Fibroblast of the aortic adventitia (primary cell): ENCODE measurements at regions not wholly inside any gene's neighbourhood (a gene's known extent, or its start where the extent isn't known, plus 50 kb on each side); places are given as distances from the start of the nearest gene placed in this dataset.

Source experiments
- DNase-seq: peaks from one replicate; pipeline ENCODE4 v3.0.0-alpha.2; 2010; ENCODE audit warnings: low read depth
- H3K4me3 ChIP-seq: 2 replicates; pipeline ENCODE4 v1.5.1; 2011; ENCODE audit warnings: low read depth, mild to moderate bottlenecking, control low read depth, low read length, moderate library complexity
- TF ChIP-seq, protein P1 (sequence below): IDR thresholded peaks from 2 replicates; pipeline ENCODE4 v1.5.1; 2011; ENCODE audit warnings: mild to moderate bottlenecking, low read length, control low read depth, inconsistent platforms; ENCODE audit not compliant: insufficient read depth

GRCh38 chr3:44003801-44004200 lies 237.9 kb upstream of the TOPAZ1 start:
- TF ChIP-seq, protein P1, sequence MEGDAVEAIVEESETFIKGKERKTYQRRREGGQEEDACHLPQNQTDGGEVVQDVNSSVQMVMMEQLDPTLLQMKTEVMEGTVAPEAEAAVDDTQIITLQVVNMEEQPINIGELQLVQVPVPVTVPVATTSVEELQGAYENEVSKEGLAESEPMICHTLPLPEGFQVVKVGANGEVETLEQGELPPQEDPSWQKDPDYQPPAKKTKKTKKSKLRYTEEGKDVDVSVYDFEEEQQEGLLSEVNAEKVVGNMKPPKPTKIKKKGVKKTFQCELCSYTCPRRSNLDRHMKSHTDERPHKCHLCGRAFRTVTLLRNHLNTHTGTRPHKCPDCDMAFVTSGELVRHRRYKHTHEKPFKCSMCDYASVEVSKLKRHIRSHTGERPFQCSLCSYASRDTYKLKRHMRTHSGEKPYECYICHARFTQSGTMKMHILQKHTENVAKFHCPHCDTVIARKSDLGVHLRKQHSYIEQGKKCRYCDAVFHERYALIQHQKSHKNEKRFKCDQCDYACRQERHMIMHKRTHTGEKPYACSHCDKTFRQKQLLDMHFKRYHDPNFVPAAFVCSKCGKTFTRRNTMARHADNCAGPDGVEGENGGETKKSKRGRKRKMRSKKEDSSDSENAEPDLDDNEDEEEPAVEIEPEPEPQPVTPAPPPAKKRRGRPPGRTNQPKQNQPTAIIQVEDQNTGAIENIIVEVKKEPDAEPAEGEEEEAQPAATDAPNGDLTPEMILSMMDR = no peak
- DNase-seq = no peak
- H3K4me3 ChIP-seq = no peak overlapping the region

DNA sequence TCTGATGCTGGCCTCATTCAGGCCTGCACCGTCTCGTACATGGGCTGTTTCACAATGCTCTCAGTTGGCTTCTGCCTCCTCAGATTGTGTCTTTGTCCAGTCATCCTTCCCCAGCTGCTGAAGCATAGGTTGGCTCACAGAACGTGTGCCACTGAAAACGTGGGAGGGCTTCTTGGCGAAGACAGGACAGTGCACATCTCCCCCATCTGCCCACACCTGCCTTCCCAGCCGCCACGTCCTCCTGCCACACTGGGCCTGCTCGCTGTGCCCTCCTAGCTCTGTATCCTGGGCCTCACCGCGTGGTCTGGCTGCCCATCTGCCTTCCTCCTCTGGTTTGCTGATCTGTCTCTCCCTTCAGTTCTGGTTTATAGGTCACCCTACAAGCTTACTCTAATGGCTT lies 230.0 kb upstream of the TOPAZ1 start:
- no peak overlapping the region for H3K4me3 ChIP-seq
- TF ChIP-seq, protein P1 = no peak
- DNase-seq = no peak

DNA sequence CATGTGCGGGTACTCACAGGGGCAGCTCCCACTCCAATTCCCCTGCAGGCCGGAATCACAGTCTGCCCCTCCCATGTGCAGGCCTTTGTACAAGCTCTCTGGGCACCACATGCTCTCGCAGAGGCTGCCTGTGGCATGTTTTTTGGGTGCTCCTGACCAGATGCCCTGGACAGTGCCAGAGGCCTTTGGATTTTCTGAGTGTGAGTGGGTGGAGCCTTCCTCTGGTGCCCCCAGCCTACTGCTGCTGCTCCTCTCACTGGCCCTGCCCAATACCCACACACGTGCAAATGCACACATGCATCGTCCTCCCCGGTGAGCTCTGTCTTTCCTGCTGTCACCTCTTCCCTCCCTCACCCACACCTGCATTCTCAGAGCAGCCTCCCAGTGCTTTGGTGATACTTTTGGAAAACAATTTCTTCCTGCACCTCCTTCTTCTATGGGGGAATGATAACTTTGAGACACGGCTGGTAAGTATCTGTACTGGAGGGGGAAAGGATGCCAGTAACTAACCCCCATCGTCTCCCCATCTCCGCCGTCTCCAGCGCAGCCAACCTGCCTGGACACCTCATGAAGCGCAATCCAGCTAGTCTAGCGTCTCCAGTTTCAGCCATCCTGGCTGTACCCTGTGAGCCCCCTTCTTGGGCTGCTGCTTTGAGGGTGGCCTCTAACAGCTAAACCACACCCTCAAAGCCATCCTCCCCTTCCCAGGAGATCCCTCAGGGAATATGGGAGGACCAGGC lies 229.4 kb upstream of the TOPAZ1 start:
- no peak overlapping the region for H3K4me3 ChIP-seq
- TF ChIP-seq, protein P1 = no peak
- no peak for DNase-seq

GRCh38 chr3:44013967-44014366 lies 227.7 kb upstream of the TOPAZ1 start:
- no peak for DNase-seq
- TF ChIP-seq, protein P1 = no peak
- H3K4me3 ChIP-seq = no peak overlapping the region

DNA sequence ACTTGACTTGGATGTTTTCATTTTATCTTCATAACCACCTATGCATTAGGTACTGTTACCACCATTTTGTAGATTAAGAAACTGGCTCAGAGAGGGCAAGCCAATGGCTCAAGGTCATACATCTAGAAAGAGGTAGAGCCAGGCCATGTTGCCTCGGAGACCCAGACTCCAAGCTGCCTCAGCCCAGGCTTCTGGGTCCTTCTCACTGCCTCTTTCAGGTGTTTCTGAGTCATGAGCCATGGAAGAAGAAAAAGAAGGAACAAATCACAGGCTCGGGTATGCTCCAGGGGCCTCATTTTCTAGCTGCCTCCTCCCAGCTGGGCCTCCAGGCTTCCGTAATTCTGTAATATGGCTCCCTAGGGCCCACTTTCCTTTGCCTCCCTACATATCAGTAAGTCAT lies 226.5 kb upstream of the TOPAZ1 start:
- TF ChIP-seq, protein P1 = no peak
- DNase-seq = no peak
- no peak overlapping the region for H3K4me3 ChIP-seq

GRCh38 chr3:44016818-44017217 lies 224.9 kb upstream of the TOPAZ1 start:
- no peak overlapping the region for H3K4me3 ChIP-seq
- TF ChIP-seq, protein P1 = no peak
- no peak for DNase-seq

DNA sequence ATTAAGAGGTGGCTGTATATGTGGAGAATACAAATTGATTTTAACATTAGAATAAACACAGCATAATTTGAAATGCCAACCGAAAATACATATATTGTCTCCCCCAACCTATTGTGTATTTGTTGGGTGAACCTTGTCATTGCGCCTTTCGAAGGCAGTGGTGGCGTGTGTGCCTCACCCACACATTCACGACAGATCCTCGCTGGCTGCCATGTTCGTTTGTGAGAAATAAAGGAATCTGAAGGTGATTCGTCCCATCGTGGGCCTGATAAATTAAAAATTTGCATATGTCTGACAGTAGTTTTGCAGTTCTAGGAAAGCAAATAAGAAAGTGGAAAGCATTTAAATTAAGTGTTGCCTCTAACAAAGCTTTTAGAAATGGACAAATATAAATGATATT lies 222.8 kb upstream of the TOPAZ1 start:
- TF ChIP-seq, protein P1 = no peak
- no peak for DNase-seq
- no peak overlapping the region for H3K4me3 ChIP-seq
